ENCODE measurements at regions not wholly inside any gene's neighbourhood (a gene's known extent, or its start where the extent isn't known, plus 50 kb on each side); places are given as distances from the start of the nearest gene placed in this dataset.
"Not testable (repeated sequence)": the region's sequence is repeated elsewhere in the genome, so short reads cannot be mapped to it uniquely, and the experiment has no call there.

- Histone ChIP-seq H3K4me3 (no peak overlapping the region), H3K27ac (no peak overlapping the region)
Observed at GRCh38 chrX:42176789-42177188, 253.4 kb upstream of the CASK start.

DNA sequence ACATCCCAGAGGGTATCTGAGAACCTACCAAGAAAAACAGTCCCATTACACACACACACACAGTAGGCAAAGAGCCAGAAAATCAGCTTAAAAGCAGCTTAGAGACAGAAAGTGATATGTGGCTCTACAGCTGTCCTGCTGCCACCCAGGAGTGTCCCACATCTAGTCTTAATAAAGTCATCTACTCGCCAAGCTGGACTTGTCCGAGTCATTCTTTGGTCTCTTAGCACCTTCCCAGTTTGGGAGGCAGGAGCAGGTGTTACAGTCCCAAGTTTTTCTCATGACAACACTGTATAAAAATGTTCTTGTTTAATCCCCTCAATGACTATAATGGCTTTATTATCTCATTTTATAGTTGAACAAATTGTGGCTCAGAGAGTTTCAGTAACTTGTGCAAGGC lies 252.5 kb upstream of the CASK start:
- H3K4me3 ChIP-seq: no peak overlapping the region
- H3K27ac ChIP-seq: no peak overlapping the region

GRCh38 chrX:42157923-42158322 lies 234.6 kb upstream of the CASK start:
- H3K4me3 ChIP-seq, H3K27ac ChIP-seq: not testable (repeated sequence)

- no peak overlapping the region for H3K27ac ChIP-seq
- H3K4me3 ChIP-seq: no peak overlapping the region
Observed at GRCh38 chrX:42151808-42152207, 228.5 kb upstream of the CASK start.

DNA sequence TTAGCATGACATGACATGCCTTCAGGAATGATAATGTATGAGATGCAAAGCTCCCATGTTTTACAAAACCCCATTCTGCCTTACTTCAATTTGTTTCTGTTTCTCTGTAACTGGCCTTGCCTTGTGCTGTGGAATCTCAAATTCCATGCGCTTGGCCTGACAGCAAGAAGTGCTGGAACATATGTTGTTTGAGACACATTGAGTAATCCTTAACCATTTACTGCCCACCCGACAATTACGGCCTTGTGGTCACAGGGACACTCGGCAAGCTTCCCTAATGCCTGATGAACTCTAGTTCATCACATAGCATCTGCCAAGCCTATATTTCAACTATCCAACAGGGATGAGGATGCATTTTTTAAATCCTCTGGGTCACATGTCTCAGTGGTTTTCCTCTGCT lies 226.4 kb upstream of the CASK start:
- peak overlapping the region in 1 of 21 experiments; percentile 1 for H3K27ac ChIP-seq
- no peak overlapping the region for H3K4me3 ChIP-seq

GRCh38 chrX:42149281-42149680 lies 225.9 kb upstream of the CASK start:
- H3K27ac ChIP-seq: no peak overlapping the region
- H3K4me3 ChIP-seq: no peak overlapping the region

- Histone ChIP-seq H3K4me3 (no peak overlapping the region), H3K27ac (no peak overlapping the region)
Observed at GRCh38 chrX:42143866-42144592, 220.7 kb upstream of the CASK start.

DNA sequence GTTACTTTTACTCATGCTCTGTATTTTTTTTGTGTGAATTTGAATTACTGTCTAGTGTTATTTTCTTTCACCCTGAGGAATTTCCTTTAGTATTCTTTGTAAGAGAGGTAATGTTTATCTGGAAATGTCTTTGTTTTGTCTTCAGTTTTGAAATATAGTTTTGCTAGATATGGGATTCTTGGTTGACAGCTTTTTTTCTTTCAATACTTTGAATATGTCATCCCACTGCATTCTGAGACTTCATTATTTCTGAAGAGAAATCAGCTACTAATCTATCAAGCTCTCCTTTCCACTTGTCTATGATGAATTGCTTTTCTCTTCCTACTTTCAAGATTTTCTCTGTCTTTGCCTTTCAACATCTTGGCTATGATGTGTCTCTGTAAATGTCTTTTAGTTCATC lies 217.0 kb upstream of the CASK start:
- Histone ChIP-seq H3K27ac (no peak overlapping the region), H3K4me3 (no peak overlapping the region)

DNA sequence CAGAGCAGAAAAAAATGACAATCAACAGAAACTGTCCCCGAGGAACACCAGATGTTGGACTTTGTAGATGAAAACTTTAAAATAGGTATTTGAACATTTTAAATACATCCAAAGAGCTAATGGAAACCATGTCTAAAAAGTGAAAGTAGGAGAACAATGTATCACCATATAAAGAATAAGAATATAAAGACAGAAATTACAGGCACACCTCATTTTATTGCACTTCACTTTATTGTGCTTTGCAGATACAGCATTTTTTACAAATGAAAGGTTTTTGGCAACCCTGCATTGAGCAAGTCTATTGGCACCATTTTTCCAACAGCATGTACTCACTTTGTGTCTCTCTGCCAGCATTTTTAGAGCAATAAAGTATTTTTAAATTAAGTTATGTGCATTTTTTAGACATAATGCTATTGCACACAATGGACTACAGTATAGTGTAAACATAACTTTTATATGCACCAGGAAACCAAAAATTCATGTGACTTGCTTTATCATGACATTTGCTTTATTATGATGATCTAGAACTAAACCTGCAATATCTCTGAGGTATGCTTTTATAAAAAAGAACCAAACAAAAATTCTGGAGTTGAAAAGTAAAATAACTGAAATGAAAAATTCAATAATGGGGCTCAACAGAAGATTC lies 212.4 kb upstream of the CASK start:
- H3K27ac ChIP-seq: no peak overlapping the region
- H3K4me3 ChIP-seq: no peak overlapping the region

DNA sequence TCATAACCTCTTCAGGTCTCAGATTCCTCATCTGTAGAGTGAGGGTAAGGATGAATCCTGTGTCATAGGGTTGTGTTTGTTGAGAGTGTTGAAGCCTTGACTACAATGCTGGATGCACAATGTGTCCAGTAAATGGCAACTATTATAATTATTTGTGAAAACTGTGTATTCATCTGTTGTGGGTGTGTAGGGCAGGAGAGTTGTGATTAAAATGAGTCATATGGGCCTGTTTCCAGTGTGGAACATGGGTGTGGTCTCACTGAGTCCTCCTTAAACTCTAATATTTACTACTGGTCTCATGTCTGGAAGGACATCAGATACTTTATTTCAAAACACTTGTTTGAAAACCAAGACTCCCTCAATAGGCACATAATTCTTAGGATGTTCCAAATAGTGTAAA lies 208.5 kb upstream of the CASK start:
- no peak overlapping the region for H3K27ac ChIP-seq
- H3K4me3 ChIP-seq: no peak overlapping the region

DNA sequence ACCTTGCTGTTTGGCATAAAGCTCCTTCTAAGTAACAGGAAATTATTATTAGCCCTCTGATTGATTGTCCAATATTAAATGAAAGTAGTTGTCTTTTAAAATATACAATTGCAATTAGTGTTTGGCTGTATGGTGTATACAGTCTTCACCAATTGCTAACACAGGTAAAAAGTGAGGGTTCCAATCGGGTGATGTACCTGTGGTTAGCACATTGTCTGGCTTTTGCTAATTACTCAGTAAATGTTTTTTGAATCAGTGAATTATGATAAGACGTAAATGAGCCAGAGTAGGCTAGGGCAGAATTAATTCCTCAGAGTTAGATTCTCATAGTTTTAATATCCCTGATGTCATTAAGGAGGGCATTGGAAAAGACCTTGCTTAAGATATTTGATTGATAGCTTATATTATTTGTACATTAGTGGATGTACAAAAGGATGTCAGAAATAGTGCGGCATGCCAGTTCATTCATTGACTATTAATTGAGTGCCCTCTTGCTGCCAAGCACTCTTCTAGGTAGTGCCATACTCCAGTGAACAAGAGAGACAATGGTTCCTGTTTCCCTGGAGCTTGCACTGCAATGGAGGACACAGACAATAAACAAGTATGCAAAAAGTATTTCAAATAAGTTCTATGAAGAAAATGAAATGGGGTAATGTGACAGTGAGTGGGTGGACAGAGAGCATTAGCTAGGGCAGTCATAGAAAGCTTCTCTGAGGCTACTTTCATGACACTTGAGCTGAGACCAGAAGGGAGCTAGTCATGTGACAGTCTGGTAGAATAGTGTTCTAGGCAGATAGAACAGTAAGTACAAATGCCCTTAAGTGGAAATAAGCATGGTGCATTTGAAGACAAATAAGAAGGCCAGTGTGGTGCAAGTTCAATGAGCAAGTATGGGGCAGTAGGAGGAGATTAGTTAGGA lies 205.9 kb upstream of the CASK start:
- Histone ChIP-seq H3K4me3 (no peak overlapping the region), H3K27ac (no peak overlapping the region)

DNA sequence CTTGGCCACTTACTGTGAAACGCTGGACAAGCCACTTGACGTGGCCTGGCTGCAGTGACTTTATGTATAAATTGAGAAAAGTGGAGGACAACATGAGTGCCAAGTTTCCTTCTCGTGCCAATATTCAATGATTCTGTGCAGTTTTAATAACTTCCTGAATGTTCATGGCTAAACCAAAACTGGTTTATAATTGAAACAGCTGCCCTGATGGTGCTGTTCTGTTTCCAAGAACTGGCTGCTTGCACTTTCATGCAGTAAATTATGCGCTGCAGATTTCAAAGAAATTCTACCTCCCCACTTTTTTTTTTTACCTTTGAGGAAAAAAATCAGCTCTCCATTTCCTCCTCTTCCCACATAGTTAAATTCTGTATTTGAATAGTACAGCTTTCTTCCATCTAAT lies 205.2 kb upstream of the CASK start:
- Histone ChIP-seq H3K4me3 (no peak overlapping the region), H3K27ac (peak overlapping the region in 1 of 21 experiments; percentile 8)

DNA sequence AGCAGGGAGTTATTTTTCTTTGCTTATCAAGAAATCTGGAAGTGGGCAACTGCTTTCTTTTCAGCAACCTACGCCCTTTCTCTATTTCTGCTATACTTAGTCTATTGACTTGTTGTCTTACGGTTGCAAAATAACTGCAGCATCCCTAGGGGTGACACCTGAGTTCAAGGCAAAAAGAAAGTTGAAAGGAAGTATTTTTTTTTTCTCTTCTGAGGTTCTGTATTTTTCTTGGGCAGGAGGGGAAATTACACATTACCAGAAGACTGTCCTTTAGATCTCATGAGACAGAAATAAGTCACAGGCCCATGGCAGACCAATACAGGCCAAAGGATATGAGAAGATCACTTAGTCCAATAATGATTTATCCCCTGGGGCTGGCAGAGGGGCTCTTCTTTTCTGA lies 204.7 kb upstream of the CASK start:
- no peak overlapping the region for H3K4me3 ChIP-seq
- H3K27ac ChIP-seq: peak overlapping the region in 1 of 21 experiments; percentile 8

DNA sequence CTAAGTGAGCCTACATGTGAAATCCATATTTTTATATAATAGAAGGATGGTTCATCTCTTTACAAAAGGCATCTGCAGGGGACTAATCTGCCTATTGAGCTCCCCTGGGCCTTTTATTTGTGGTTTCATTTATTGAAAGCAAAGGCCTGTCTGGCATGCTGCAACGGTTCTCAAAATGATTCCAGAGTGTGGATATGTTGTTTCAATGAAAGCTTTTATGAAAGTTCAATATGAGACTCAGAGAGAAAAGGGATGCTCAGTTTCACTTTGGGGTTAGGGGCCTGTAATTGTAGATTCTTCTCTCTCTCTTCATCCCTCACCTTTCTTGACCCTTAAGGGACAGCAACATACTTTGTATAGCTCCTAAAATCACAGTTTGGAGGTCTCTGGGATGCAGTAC lies 204.2 kb upstream of the CASK start:
- Histone ChIP-seq H3K27ac (peak overlapping the region in 1 of 21 experiments; percentile 8), H3K4me3 (no peak overlapping the region)

DNA sequence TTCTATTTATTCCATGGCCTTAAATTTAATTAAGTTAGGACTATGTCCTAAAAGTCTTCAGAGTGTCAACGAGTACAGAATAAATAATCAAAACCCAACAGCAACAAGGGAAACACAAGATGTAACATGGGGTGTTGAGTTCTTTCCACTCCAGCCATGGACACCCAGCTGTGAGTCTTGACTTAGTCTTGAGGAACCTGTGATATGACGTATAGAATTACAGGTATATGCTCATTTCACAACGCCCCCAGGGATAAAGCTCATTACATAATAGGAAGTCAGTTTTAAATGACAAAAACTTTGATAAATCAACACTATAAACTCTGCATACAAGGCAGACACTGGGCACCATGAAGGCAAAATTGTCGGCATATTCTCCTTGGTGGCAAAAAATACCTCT lies 200.0 kb upstream of the CASK start:
- Histone ChIP-seq H3K4me3 (no peak overlapping the region), H3K27ac (no peak overlapping the region)

GRCh38 chrX:42119076-42119475 lies 195.7 kb upstream of the CASK start:
- H3K4me3 ChIP-seq: no peak overlapping the region
- peak overlapping the region in 2 of 21 experiments; percentile 6 to 54 for H3K27ac ChIP-seq

DNA sequence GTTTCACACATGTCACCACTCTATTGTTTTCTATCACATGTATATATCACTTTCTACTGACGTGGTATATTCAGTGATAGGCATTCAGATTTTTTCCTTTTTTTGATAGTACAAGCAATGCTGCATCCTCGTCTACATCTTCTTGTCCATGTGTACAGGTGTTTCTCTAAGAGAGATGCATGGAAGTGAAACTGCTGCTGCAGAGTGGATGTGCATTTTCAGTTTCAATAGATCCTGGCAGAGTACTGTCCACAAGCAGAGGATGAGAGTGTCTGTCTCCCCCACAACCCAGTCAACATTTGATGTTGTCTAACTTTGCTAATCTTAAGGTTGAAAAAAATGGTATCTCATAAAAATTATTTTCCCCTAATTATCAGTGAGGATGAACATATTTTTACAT lies 194.0 kb upstream of the CASK start:
- H3K27ac ChIP-seq: no peak overlapping the region
- H3K4me3 ChIP-seq: no peak overlapping the region

DNA sequence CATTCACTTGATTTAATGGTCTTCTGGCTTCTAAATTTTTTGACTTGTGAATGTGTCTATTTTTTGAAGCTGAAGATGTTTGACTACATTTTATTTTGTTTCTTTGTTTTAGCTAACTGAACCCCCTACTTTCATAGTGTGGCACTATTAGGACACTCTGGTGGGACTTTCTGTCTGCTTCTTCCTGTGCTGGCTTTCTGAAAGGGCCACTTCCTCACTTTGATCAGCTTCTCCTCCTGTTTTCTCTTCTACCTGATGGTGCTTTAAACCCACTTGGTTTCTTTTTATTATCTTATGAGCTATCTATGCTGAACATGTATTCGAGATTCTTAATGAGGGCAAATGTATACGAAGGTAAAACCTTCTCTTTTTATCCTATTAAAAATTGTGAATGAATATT lies 186.1 kb upstream of the CASK start:
- no peak overlapping the region for H3K27ac ChIP-seq
- no peak overlapping the region for H3K4me3 ChIP-seq

DNA sequence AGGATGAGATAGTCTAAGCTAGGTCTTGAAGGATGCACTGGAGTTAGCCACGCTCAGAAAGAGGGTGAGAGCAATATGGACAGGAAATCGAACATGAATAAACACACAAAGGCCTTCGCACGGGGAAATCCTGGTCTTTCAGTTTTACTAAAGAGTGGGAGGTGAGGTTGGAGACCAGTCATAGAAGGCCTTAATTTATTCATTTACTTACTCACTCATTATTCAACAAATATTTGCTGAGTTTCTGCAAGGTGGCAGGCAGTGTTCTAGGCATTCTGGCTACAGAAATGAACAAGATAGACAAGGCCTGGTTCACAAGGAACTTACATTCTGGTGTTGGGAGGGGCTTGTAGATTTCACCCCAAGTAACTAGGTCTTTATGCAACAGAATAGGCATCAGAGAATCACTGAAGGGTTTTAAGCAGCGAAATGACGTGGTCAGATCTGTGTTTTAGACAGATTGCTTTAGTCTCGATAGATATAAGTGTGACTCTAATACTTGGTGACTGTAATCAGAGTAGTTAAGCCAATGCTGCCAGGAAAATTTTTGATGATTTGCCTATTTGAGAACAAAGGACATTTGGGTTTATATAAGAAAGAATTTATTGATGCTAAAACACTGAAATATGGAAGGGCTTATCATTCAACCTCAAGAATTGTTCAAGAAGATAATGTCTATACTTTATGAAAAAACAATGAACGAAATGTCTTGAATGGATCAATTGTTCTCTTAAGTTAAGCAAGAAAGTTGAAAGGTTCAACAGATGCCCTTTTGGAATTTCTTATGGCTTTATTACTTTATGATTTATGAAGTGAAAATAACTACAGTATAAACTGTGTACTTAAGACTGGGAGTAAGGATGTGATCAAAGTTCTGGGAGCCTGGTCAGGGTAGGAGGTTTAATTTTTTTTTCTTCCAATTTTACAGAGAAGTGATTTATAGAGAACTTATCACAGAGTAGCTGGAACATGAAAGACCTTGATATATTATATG lies 184.4 kb upstream of the CASK start:
- Histone ChIP-seq H3K4me3 (no peak overlapping the region), H3K27ac (no peak overlapping the region)

- no peak overlapping the region for H3K27ac ChIP-seq
- no peak overlapping the region for H3K4me3 ChIP-seq
Observed at GRCh38 chrX:42106556-42106955, 183.2 kb upstream of the CASK start.

All from skin epidermis (tissue), 12 donors.